ENCODE measurements at regions not wholly inside any gene's neighbourhood (a gene's known extent, or its start where the extent isn't known, plus 50 kb on each side); places are given as distances from the start of the nearest gene placed in this dataset.

- DNase-seq (ENCODE audit: low spot score), result peak; percentile 15
Observed at GRCh38 chr6:141451511-141452353, 681.0 kb upstream of the GJE1 start.

GRCh38 chr6:141451181-141451510 is 681.6 kb upstream of the GJE1 start:
- DNase-seq (ENCODE audit: low spot score), result no peak

- DNase-seq (ENCODE audit: low spot score), result no peak
Observed at GRCh38 chr6:141445928-141446628, 686.6 kb upstream of the GJE1 start.

GRCh38 chr6:141443668-141444289 is 688.9 kb upstream of the GJE1 start:
- peak; percentile 2 for DNase-seq (ENCODE audit: low spot score)

GRCh38 chr6:141443032-141443431 is 689.7 kb upstream of the GJE1 start:
- DNase-seq (ENCODE audit: low spot score), result no peak

GRCh38 chr6:141439513-141439912 is 693.2 kb upstream of the GJE1 start:
- DNase-seq (ENCODE audit: low spot score), result no peak

- DNase-seq (ENCODE audit: low spot score), result no peak
Observed at GRCh38 chr6:141437685-141438084, 695.0 kb upstream of the GJE1 start.

GRCh38 chr6:141437011-141437410 is 695.7 kb upstream of the GJE1 start:
- no peak for DNase-seq (ENCODE audit: low spot score)

- DNase-seq (ENCODE audit: low spot score), result no peak
Observed at GRCh38 chr6:141426400-141426980, 706.2 kb upstream of the GJE1 start.

GRCh38 chr6:141421378-141421777 is 711.3 kb upstream of the GJE1 start:
- DNase-seq (ENCODE audit: low spot score), result peak; percentile 7

- DNase-seq (ENCODE audit: low spot score), result no peak
Observed at GRCh38 chr6:141418076-141418475, 714.6 kb upstream of the GJE1 start.

GRCh38 chr6:141415896-141416295 is 716.8 kb upstream of the GJE1 start:
- DNase-seq (ENCODE audit: low spot score), result no peak

GRCh38 chr6:141413196-141413595 is 719.5 kb upstream of the GJE1 start:
- DNase-seq (ENCODE audit: low spot score), result no peak

GRCh38 chr6:141406761-141407160 is 726.0 kb upstream of the GJE1 start:
- DNase-seq (ENCODE audit: low spot score), result no peak

GRCh38 chr6:141403827-141404226 is 728.9 kb upstream of the GJE1 start:
- no peak for DNase-seq (ENCODE audit: low spot score)

GRCh38 chr6:141403103-141403502 is 729.6 kb upstream of the GJE1 start:
- no peak for DNase-seq (ENCODE audit: low spot score)

- no peak for DNase-seq (ENCODE audit: low spot score)
Observed at GRCh38 chr6:141402489-141402888, 730.2 kb upstream of the GJE1 start.

- DNase-seq (ENCODE audit: low spot score), result no peak
Observed at GRCh38 chr6:141401851-141402250, 730.9 kb upstream of the GJE1 start.

GRCh38 chr6:141401168-141401567 is 731.6 kb upstream of the GJE1 start:
- DNase-seq (ENCODE audit: low spot score), result no peak

- no peak for DNase-seq (ENCODE audit: low spot score)
Observed at GRCh38 chr6:141398949-141399348, 733.8 kb upstream of the GJE1 start.

GRCh38 chr6:141395443-141396008 is 737.2 kb upstream of the GJE1 start:
- no peak for DNase-seq (ENCODE audit: low spot score)

GRCh38 chr6:141394565-141395051 is 738.1 kb upstream of the GJE1 start:
- DNase-seq (ENCODE audit: low spot score), result no peak
